Stimulated activated CD4-positive, alpha-beta T cell treated with anti-CD3 and anti-CD28 coated beads, TNF-alpha, amount 100 ng/mL, for 48 hours (primary cell): ENCODE measurements at regions not wholly inside any gene's neighbourhood (a gene's known extent, or its start where the extent isn't known, plus 50 kb on each side); places are given as distances from the start of the nearest gene placed in this dataset.
A peak's percentile ranks its signal among the peaks of the same experiment; 100 is the strongest.
"Not testable (repeated sequence)": the region's sequence is repeated elsewhere in the genome, so short reads cannot be mapped to it uniquely, and the experiment has no call there.

Source experiments
- DNase-seq, 3 donors: peaks; one replicate each; pipeline ENCODE4 v3.0.0-alpha.2; 2020; ENCODE audit warnings: low read depth in 3 of 3

GRCh38 chr12:65733643-65734042 is 90.6 kb upstream of the HMGA2 start:
- DNase-seq: not testable (repeated sequence)

GRCh38 chr12:65734226-65734625 is 90.1 kb upstream of the HMGA2 start:
- no peak for DNase-seq

DNA sequence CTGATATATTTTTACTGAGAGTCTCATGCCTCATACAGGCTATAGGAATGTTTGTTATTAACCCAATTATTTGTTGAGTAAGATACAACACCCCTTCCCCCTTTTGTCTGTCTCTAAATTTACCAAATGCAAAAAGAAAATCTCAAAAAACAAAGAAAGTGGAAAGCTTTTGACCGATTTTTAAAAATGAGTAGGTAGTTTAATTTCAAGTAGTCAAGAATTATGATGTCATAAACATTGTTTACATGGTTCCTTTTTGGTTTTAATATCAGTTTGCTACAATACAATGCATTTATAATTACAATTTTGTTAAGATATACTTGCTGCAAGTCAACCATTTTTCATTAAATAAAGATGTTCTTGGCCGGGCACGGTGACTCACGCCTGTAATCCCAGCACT is 84.7 kb upstream of the HMGA2 start:
- DNase-seq: no peak

- no peak for DNase-seq
These were observed 83.8 kb upstream of the HMGA2 start for GRCh38 chr12:65740506-65740872.

DNA sequence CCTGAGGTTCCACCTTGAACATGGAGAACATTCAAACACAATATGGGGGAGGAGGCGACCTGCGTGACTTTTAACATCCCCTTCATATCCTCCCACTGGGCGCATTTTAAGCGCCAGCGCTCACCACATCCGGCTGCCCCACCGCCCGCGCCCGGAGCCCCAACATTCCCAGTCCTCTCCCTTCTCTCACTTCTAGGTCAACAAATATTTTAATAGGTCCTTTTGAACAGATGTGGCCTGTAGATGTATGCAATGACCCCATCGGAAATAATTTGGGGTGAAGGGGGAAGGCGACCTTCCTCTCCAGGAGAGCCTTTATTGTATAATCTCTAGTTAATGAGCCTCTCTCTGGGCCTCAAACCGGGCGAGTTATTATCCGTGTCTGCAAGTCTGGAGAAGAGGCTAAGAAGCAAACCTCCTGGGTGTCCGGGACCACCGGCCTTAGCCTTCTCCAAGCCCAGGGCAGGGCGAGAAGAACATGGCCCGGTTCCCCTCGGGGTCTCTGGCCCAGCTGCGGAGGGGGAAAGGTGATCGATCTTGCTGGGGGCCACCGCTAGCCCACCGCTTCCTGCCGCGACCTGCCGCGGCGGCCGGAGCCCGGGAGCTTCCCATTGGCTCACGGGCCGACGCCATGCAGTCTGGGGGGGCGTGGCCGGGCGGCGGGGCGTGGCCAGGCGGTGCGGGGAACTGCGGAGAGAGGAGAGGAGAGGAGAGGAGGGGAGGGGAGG is 83.2 kb upstream of the HMGA2 start:
- DNase-seq: peak; percentile 29 to 73 (median 48)

GRCh38 chr12:65741656-65742017 is 82.6 kb upstream of the HMGA2 start:
- DNase-seq: no peak

DNA sequence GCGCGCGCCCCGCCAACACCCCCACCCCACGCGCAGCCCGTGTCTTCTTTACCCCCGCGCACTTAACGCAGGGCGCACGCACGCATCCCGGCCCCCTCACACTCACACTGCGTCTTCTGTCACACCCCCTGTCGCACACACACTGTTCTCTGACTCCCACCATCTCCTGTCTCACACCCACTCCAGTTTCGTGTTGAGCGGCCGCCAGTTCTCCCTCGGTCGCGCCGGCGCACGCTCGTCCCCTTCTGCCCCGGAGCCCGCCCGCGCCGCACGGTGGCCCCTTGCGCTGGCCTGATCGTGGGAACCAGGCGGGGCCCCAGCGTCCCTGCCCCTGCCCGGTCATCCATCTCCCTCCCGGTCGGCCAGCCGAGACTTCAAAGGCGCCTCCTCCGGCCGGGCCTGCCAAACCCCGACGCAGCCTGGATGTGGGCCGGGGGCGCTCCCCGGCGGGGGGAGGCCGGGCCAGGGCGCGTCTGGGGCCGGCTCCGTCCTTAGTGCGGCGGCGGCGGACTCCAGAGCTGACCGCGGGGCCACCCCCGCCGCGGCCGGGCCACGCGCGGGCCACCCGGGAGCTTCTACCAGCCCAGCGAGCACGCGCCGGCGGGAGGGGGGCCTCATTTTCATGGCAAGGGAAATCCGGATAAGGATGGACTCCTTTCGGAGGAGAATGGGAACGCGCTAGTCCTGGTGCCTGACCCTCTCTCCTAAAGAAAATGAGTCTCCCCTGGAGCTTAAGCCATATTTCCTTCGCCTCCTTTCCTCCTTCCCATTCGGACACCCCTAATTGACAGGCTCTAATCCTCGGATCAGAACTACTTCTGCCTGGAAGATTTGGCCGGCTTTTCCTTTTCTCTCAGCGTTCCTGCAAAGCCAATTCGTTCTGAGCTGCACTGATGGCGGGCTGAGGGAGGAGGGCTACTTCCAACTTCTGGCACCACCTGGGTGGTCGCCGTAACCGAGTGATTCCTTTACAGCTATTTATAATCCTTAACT is 82.0 kb upstream of the HMGA2 start:
- DNase-seq: no peak

DNA sequence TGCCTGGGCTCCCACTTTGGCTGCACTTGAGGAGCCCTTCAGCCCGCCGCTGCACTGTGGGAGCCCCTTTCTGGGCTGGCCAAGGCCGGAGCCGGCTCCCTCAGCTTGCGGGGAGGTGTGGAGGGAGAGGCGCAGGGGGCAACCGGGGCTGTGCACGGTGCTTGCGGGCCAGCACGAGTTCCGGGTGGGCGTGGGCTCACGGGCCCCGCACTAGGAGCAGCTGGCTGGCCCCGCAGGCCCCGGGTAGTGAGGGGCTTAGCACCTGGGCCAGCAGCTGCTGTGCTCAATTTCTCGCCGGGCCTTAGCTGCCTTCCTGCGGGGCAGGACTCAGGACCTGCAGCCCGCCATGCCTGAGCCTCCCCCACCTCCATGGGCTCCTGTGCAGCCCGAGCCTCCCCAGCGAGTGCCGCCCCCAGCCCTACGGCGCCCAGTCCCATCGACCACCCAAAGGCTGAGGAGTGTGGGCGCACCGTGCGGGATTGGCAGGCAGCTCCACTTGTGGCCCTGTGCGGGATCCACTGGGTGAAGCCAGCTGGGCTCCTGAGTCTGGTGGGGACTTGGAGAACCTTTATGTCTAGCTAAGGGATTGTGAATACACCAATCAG is 79.9 kb upstream of the HMGA2 start:
- DNase-seq: not testable (repeated sequence)

DNA sequence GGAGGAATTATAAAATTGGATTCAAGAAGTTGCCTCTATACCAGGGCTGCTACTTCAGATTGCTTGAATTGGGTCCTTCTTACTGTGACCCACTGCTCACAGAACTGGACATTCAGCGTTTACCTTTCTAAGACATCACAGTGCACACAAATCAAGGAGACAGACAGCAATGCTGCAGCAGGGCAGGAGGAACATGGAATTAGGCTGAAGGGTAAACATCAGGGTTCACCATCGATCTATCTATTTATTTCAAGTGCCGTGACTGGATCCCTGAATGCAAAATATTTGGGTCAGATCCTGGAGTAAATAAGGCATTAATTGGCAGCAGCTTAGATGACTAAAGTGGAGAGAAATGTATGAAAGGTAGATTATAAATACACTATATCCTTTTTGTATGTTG is 76.9 kb upstream of the HMGA2 start:
- DNase-seq: no peak

- no peak for DNase-seq
These were observed 76.0 kb upstream of the HMGA2 start for GRCh38 chr12:65748332-65748731.

- DNase-seq: no peak
These were observed 70.0 kb upstream of the HMGA2 start for GRCh38 chr12:65754290-65754689.

- DNase-seq: no peak
These were observed 69.3 kb upstream of the HMGA2 start for GRCh38 chr12:65754744-65755595.

- no peak for DNase-seq
These were observed 68.7 kb upstream of the HMGA2 start for GRCh38 chr12:65755596-65755978.

- no peak for DNase-seq
These were observed 68.0 kb upstream of the HMGA2 start for GRCh38 chr12:65756267-65756666.

DNA sequence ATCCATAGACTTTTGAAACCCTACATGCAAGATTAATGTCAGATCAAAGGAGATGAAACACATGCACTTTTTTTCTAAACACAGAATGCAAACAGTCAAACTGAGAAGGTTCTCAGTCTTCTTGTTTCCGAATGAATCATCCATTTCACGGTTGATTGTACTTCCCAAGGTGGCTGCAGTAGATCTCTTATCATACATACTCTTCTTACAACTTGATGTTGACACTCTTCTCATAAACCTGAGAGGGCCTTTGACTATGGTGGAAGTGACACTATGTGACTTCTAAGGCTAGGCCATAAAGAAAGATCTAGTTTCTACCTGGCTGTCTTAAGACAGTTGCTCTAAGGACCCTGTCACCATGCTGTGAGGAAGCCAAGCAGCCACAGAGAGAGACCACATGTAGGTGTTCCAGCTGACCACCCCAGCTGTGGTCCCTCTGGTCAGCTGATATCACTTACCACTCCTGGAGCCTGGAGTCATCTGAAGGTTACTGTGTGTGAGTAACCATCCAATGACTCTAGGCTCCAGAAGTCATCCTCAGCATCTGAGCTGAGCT is 67.2 kb upstream of the HMGA2 start:
- DNase-seq: peak in 1 of 3 donors; percentile 27

DNA sequence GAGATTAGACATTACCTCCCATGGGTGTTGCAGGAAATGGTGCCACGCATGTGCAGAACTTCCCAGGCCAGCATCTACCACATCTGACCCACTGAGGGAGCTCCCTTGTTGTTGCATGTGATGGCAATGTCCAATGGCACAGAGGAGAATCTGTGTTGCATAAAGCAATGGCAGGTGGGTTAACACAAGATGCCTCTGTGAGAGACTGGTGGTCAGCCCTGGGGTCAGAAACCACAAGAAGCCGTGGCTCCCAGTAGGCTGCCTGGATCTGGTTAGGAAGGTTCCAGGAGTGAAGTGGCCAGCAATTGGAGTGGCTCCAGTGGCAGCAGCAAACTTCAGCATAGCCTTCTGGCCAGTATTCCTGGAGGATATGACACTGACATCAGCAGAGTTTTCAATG is 65.9 kb upstream of the HMGA2 start:
- no peak for DNase-seq

- DNase-seq: no peak
These were observed 64.5 kb upstream of the HMGA2 start for GRCh38 chr12:65759735-65760134.

DNA sequence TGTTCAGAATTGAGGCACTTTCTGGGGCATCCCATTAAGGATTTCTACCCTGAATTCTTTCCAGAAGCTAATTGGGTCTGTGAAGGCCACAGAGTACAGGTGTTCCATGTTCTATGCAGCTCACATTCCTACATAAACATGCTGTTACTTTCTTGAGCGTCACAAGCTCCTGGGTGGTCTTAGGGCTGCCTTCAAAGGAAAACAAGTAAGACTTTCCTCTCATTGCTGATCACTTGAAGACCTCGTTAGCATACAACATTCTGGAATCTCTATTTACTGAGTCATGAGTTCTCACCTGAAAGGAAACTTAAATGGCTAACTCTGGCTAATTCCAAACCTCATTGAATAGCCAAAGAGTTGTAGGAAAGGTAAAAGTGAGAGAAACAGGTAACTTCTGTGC is 63.0 kb upstream of the HMGA2 start:
- no peak for DNase-seq

DNA sequence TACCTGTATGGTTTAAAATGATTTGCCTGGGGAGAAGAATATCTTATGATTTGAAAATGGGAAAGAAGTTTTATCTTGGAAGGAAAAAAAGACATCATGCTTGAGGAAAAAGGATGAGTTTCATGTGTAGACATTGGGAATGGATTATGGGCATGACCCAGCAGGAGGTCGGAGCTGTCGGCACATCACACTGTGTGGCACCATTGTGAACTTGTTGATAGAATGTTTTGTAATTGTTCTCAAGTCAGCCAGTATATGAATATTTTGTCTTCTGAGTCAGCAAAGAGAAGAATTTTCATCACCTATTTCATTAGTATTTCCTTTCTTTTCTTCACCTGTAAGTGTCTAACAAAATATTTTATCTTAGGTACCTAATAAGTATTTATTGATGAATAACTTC is 60.0 kb upstream of the HMGA2 start:
- no peak for DNase-seq

DNA sequence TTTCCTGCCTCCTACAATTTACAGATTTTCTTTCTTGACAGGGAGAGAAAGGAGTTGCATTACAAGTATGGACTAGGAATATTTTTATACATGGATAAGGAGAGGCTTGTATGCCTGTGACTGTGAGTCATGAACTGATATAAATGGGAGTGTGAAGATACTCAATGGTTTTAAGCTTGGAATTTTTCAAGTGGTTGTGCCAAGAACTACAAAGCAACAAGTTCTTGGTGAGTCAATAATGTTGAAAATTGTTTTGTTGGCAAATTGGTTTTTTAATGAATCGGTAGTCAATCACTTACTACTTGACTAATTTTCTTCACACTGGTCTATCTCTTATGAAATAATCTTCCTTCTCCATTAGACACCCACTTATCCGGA is 58.9 kb upstream of the HMGA2 start:
- no peak for DNase-seq

DNA sequence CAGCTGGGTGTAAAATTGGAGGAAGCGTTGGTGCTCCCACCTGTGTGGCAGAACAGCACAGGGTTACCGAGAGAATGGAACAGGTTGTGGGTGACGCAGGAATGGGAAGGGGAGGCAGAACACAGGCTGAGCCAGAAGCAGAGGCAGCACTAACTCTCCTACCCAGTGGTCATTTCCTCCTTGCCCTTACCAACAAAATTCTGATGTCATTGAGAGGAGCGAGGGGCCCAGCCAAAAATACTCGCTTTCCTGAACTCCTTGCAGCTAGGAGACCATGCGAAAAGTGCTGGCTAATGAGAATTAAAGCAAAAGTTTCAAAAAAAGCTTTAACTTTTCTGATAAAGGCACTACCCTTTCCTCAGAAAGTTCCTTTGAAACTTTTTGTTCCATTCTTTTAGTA is 54.4 kb upstream of the HMGA2 start:
- DNase-seq: no peak
